CD4-positive, alpha-beta T cell treated with Interleukin-17A for 4 hours (primary cell): ENCODE measurements at regions not wholly inside any gene's neighbourhood (a gene's known extent, or its start where the extent isn't known, plus 50 kb on each side); places are given as distances from the start of the nearest gene placed in this dataset.
"Not testable (repeated sequence)": the region's sequence is repeated elsewhere in the genome, so short reads cannot be mapped to it uniquely, and the experiment has no call there.

Experiments used
- DNase-seq: peaks from one replicate; pipeline ENCODE4 v3.0.0-alpha.2; 2020; ENCODE audit warnings: mixed read lengths

DNA sequence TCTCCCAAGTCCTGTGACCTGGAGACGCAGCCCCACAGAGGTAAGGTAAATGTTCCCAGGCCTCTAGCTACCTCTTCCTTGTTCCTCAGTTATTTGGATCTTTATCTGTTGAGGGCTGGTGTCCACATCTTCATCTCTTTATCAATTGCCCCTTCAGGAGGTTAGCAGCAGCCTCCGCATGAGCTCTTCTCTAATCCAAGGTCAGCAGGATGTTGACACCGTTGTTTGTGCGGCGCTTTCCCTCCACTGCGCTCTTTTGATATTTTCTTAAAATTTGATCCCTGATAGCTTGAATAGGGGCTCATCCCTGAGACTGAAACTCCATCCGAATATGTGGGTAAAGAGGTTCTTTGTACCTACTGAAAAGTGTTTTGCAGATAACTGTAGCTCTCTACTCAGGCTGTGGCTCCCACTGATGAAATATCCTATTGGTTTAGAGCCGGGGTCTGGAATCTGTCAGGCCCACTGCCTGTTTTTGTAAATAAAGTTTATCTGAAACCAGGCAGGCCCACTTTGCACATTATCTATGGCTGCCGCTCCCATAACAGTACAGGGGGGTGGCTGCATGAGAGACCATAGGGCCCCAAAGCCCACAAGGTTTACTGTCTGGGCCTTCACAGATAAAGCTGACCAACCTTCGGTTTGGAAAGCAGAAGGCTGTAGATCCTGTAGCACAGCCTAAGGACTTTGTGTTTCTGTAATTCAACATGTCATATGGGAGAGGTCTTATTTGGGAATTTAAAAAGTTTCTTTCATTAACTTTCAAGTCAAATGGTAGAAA is 362.6 kb downstream of the QKI start:
- no peak for DNase-seq

DNA sequence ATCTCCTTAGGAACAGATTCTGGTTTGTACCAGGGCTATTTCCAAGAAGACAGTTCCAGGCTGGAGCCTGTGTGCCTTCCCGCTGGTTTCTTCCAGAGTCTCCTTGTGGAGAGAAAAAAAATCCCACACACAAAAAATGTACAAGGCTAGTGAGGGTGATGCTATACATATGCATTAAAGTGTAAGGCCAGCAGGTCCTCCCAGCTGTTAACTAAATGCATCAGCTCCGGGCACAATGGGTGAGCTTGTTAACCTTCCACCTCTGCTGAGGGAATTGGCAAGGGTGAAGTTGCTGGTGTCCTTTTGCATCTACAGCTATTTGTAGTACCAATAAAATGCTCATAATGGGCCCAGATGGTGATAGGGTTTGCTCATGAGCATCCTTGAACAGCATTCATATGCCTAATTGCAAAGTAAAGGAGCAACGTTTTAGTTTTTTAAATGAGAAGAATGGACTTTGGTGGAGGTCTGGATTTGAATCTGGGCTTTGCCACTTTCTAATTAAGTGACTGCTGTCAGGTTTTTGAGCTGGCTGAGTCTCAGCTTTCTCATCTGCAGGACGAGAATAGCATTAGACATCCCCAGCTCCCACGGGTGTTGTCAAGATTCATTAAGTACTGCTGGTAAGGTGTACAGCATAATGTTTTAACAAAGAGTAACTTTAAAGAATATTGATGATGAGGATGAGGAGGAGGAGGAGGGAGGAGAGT is 361.8 kb downstream of the QKI start:
- DNase-seq = no peak

- DNase-seq = no peak
Measured at GRCh38 chr6:163775313-163775712, 360.8 kb downstream of the QKI start.

GRCh38 chr6:163774485-163774884 is 360.0 kb downstream of the QKI start:
- no peak for DNase-seq

DNA sequence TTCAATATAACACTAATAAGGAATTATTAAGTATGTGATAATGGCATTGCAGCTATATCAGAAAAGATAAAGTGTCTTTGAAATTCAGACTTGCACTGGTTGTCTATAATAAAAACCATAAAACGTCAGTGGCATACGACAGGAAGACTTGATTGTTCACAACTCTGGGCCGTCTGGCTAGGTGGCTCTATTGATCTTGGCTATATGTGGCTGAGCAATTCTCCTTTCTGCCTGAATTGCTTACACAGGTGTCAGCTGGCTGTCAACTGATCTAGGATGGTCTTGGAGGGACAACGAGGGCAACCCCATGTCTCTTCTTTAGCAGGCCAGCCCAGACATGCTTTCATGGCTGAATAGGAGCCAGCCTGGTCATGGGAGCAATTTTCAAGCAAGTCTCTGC is 359.1 kb downstream of the QKI start:
- DNase-seq = no peak

GRCh38 chr6:163772701-163773100 is 358.2 kb downstream of the QKI start:
- no peak for DNase-seq

- DNase-seq = no peak
Measured at GRCh38 chr6:163771180-163771579, 356.7 kb downstream of the QKI start.

DNA sequence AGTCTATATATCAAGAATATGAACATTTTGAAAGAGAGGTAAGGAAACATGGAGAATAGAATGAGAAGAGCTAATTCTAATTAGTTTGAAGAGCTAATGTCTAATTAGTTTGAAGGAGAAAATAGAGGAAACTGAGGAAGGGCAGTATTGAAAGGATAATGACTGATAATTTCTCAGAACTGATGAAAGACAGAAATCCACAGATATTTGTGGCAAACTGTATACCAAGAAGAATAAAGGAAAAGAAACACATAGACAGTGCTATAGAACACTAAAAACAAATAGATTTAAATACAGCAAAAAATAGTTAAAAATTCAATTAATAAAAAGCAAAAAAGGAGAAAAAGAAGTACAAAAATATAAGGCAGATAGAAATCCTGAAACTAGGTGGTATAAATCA is 354.4 kb downstream of the QKI start:
- no peak for DNase-seq

DNA sequence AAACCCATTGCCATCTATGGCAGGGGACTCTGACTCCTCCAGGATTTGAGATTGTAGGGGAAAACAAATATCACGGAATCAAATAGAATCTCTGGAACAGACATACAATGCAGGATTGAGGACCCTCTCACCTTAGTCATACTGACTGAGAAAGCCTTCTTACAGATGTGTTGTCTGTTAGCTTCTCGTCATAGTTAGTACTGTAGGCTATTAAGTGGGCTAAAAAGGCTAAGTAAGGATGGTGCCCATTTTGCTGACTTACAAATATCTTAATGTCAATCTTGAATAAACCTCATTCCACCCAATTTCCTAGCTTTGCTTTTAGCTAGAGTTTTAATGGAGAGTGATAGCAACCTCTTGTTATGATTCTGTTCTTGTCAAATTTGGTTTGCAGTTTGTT is 352.4 kb downstream of the QKI start:
- no peak for DNase-seq

DNA sequence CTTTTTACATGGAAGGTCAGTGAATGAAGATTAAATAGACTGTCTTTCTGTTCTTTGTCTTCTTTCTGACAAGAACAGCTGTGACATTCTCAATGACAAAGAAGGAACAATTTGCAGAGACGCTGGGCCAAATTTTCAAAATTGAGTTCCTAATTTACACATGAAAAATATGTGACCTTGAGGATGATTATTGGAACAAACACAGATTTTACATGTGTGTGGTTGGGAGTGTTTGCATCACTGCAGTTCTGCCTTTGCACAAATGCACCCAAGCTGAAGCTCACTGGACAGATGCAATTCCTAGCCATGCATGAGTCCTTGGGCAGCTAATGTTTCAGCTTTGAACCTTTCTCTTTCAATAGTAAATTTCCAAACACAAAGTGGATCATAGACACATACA is 350.8 kb downstream of the QKI start:
- DNase-seq = no peak

- no peak for DNase-seq
Measured at GRCh38 chr6:163764565-163764964, 350.0 kb downstream of the QKI start.

DNA sequence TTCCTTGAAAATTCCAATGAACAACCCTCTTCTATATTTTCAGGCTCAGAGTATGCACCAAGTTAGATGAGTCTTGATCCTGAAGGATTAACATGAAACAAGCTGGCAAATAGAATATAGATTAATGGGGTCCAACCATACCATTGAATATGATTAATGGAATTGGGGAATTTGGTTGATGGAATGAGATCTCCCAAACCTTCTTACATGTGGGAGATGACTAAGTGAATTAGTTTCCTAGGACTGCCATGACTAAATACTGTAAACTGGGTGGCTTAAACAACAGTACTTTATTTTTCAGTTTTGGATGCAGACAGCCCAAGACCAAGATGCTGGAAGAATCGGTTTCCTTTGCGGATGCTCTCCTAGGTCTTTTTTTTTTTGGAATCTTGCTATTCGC is 347.0 kb downstream of the QKI start:
- DNase-seq = no peak

- DNase-seq = no peak
Measured at GRCh38 chr6:163760860-163761259, 346.3 kb downstream of the QKI start.

DNA sequence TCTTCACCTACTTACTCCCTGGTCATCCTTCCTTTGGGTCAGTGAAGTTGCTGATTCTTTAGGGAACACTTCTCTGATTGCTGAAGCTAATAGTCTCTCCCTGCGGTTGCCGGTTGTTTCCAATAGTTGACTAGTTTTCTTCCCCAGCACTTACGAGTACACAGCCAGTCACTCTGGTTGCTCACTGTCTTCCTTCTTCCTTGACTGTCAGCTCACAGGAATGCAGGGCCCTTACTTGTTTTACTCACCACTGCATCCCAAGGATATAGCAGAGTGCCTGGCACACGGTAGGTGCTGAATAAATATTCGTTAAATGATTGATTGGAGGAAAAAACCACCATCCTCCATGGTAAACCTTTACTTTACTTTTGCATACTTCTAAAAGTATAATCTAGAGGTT is 345.0 kb downstream of the QKI start:
- no peak for DNase-seq

DNA sequence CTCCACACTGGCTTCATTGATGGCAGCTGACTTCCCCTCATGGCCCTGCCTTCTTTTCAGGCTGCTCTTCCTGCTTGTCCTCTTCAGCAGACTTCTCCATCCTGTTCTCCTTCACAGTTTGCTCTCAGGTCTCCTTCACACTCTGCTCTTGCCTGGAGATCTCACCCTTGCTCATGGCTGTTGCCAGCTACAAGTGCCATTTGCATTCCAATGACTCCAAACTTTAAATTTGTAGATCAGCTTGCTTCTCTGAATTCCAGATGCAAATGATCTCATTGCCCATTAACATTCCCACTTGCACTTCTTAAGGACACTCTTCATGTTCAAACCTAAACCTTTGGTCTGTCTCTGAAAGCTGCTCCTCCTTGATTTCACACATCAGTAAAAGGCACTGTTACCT is 343.0 kb downstream of the QKI start:
- no peak for DNase-seq

DNA sequence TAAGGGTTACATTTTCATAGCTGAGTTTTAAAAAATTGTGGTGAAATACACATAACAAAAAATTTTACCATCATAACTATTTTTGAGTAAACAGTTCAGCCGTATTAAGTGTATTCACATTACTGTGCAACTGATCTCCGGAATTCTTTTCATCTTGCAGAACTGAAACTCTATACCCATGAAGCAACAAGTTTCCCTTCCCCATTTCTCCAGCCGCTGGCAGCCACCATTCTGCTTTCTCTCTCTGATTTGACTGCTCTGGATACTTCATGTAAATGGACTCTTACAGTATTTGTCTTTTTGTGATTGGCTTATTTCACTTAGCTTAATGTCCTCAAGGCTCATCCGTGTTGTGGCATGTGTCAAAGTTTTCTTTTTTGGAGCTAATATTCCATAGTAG is 341.6 kb downstream of the QKI start:
- DNase-seq = no peak

DNA sequence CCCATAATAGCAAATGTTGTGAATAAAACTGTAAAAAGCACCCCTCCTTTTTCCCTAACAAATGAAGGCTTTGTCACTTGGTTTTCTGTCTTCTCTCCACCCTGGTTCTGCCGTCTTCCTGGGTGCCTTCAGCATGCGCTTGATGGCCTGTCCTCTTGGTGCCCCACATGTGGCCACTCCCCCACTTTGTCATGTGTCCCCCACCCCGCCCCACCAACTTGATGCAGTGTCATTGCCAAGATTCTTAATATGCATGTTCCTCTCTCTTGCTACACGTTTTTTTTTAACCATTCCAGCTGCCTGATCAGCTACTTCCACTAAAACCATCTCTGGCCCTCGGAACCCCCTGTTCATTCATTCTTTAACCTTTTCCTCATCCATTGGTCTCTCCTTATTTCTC is 340.3 kb downstream of the QKI start:
- DNase-seq = no peak

GRCh38 chr6:163753430-163753829 is 338.9 kb downstream of the QKI start:
- DNase-seq = no peak

DNA sequence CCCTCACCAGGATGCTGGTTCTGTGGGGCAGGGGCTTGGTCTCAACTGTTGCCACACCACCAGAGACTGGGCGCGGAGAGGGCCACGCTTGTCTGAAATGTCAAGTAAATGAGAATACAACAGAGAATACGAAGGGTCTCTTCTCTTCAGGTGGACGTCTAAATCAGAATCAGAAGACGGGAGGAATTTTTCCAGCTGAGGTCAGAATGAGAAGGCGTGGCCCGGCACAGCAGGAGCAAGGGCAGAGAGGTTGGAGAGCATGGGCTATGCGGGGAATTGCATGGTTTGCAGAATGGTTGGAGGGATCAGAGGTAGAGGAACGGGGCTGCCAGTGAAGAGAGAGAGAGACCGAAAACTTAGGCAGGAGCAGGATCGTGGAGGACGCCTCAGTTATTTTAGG is 337.9 kb downstream of the QKI start:
- DNase-seq = no peak

GRCh38 chr6:163751032-163751525 is 336.6 kb downstream of the QKI start:
- DNase-seq = peak; percentile 19

GRCh38 chr6:163750431-163751031 is 336.0 kb downstream of the QKI start:
- DNase-seq = peak; percentile 13

DNA sequence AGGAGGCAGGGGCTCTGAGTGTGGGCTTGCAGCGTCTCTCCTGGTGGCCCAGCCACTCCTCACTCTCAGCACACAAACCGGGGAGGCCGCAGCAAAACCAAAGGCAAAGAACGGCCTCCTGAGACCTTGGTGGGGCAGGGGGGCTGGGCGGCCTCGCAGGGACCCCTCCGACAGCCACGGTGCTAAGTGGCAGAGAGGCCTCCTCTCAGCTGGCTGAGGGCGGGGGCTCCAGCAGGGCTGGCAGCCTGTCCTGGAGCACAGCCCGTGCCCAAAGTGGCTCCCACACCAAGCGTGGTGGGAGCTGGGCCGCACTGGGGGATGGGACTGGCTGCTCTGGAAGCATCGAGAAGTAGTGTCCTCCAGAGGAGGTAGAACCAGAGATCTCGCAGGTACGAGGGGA is 334.4 kb downstream of the QKI start:
- no peak for DNase-seq

- DNase-seq = no peak
Measured at GRCh38 chr6:163748036-163748435, 333.5 kb downstream of the QKI start.

- DNase-seq = not testable (repeated sequence)
Measured at GRCh38 chr6:163747058-163747457, 332.5 kb downstream of the QKI start.
